ENCODE measurements at regions not wholly inside any gene's neighbourhood (a gene's known extent, or its start where the extent isn't known, plus 50 kb on each side); places are given as distances from the start of the nearest gene placed in this dataset.

DNA sequence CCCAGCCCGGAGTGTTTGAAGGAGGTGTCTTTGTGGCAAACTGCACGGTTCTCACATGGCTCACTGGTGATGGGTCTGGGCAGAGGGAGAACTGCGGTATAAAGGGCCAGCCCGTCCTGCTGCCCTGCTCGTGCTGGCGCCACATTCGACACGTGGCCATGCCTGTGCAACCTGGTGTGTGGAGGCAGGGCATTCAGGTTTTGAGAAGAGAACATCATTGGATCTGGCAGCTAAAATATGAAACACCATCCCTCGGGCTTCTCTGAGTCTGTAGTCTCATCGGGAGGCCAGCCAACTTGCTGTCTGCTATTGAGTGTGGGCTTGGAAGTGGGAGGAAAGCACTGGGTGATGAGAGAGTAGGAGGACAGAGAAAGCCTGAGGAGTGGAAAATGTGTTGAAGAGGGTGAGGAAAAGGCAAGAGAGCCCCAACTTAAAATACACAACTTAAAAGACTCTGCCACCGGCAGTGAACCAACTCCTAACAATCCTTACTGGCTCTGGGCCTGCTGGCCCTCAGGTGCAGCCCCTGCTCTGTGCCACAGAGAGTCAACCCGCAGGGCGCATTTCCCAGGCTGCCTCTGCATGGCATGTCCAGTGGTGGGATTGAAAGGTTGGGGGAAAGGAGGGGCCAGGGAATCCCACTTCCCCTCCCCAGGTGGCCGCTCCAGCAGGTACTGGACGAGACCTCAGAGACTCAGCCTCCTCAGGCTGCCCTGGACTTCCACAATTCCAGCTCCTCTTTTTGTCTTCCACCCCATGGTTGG, 112.7 kb upstream of the DLX2 start:
- TF ChIP-seq, protein P1, sequence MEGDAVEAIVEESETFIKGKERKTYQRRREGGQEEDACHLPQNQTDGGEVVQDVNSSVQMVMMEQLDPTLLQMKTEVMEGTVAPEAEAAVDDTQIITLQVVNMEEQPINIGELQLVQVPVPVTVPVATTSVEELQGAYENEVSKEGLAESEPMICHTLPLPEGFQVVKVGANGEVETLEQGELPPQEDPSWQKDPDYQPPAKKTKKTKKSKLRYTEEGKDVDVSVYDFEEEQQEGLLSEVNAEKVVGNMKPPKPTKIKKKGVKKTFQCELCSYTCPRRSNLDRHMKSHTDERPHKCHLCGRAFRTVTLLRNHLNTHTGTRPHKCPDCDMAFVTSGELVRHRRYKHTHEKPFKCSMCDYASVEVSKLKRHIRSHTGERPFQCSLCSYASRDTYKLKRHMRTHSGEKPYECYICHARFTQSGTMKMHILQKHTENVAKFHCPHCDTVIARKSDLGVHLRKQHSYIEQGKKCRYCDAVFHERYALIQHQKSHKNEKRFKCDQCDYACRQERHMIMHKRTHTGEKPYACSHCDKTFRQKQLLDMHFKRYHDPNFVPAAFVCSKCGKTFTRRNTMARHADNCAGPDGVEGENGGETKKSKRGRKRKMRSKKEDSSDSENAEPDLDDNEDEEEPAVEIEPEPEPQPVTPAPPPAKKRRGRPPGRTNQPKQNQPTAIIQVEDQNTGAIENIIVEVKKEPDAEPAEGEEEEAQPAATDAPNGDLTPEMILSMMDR (IDR thresholded peaks at IDR 0.05; ENCODE audit: low read depth, low read length) = no peak
- Histone ChIP-seq H3K4me1 (ENCODE audit: low read depth) (no peaks in the 10 kb centered on the region), H3K27me3 (no peaks in the 10 kb centered on the region), H3K36me3 (no peaks in the 10 kb centered on the region), H3K4me3 (no peak overlapping the region), H3K9me3 (ENCODE audit: low read depth) (no peaks in the 10 kb centered on the region), H3K27ac (no peak overlapping the region)
- peak; percentile 36 to 66 for DNase-seq (ENCODE audit: low read depth in 1 of 2, low spot score in 1 of 2)

DNA sequence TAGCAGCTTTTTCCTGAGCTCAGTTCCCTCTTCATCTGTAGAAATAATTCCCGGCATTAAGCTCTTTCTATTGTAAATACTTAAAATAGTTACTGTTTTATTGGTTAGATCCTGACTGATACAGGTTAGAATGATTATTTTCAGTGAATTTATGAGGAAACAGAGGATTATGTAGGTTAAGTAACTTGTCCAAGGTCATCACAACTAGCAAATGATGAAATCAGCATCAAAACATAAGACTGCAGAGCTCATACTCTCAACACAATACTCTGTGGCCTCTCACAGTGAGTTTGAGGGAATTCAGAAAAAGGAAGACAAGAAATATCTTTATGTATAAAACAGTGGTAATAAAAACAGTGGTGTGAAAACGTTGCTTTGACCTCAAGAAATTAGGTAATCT, 113.2 kb upstream of the DLX2 start:
- TF ChIP-seq, protein P1 (IDR thresholded peaks at IDR 0.05; ENCODE audit: low read depth, low read length) = no peak
- H3K27me3 ChIP-seq = no peaks in the 10 kb centered on the region
- H3K27ac ChIP-seq = no peak overlapping the region
- no peak overlapping the region for H3K4me3 ChIP-seq
- H3K9me3 ChIP-seq (ENCODE audit: low read depth) = no peaks in the 10 kb centered on the region
- DNase-seq (ENCODE audit: low read depth in 1 of 2, low spot score in 1 of 2) = no peak
- no peaks in the 10 kb centered on the region for H3K4me1 ChIP-seq (ENCODE audit: low read depth)
- H3K36me3 ChIP-seq = no peaks in the 10 kb centered on the region

GRCh38 chr2:172216477-172216876, 113.8 kb upstream of the DLX2 start:
- no peaks in the 10 kb centered on the region for H3K27me3 ChIP-seq
- no peaks in the 10 kb centered on the region for H3K9me3 ChIP-seq (ENCODE audit: low read depth)
- H3K27ac ChIP-seq = no peak overlapping the region

DNA sequence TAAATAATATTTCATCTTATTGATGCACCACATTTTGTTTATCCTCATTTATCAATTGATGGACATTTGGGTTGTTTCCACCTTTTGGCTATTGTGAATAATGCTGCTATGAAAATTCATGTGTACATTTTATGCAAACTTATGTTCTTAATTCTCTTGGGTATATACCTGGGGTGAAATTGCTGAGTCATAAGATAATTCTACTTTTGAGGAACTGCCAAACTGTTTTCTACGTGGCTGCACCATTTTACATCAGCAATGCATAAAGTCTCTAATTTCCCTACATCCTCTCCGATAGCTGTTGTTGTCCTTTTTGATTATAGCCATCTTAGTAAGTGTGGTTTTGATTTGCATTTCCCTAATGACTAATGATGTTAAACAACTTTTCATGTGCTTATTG, 116.5 kb upstream of the DLX2 start:
- H3K27ac ChIP-seq = no peak overlapping the region
- TF ChIP-seq, protein P1 (IDR thresholded peaks at IDR 0.05; ENCODE audit: low read depth, low read length) = no peak
- no peaks in the 10 kb centered on the region for H3K9me3 ChIP-seq (ENCODE audit: low read depth)
- no peaks in the 10 kb centered on the region for H3K36me3 ChIP-seq
- H3K4me3 ChIP-seq = no peak overlapping the region
- H3K4me1 ChIP-seq (ENCODE audit: low read depth) = no peaks in the 10 kb centered on the region
- DNase-seq (ENCODE audit: low read depth in 1 of 2, low spot score in 1 of 2) = no peak
- H3K27me3 ChIP-seq = no peaks in the 10 kb centered on the region

More at GRCh38 chr2:172216477-172216876, 113.8 kb upstream of the DLX2 start:
- Histone ChIP-seq H3K4me1 (ENCODE audit: low read depth) (no peaks in the 10 kb centered on the region), H3K36me3 (no peaks in the 10 kb centered on the region), H3K4me3 (no peak overlapping the region)
- TF ChIP-seq, protein P1 (IDR thresholded peaks at IDR 0.05; ENCODE audit: low read depth, low read length) = no peak
- no peak for DNase-seq (ENCODE audit: low read depth in 1 of 2, low spot score in 1 of 2)

- Histone ChIP-seq H3K4me3 (no peak overlapping the region), H3K27ac (no peak overlapping the region), H3K27me3 (no peaks in the 10 kb centered on the region), H3K36me3 (no peaks in the 10 kb centered on the region), H3K4me1 (ENCODE audit: low read depth) (no peaks in the 10 kb centered on the region), H3K9me3 (ENCODE audit: low read depth) (no peaks in the 10 kb centered on the region)
- DNase-seq (ENCODE audit: low read depth in 1 of 2, low spot score in 1 of 2) = no peak
- TF ChIP-seq, protein P1 (IDR thresholded peaks at IDR 0.05; ENCODE audit: low read depth, low read length) = no peak
Observed at GRCh38 chr2:172220121-172220520, 117.4 kb upstream of the DLX2 start.

Measured in cardiac muscle cell (in vitro differentiated cells and primary cell).